ENCODE measurements at regions not wholly inside any gene's neighbourhood (a gene's known extent, or its start where the extent isn't known, plus 50 kb on each side); places are given as distances from the start of the nearest gene placed in this dataset.

DNA sequence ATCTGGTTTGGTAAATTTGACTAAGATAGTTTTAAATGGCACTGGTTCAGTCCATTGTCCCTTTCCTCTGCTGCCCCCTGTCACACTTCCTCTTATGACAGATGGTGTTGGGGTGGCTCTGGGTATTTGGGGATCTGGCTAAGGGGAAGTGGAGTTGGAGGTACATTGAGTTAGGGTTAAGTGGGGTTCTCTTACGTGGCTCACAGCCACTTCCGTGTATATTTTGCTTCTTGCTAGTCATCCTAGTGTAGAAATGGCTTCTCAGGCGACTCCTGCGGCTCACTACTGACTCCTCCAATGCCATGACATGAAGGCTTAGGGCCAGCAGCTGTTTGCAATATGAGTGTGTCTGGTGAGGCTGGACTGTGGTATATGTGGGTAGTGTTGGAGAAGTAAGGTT is 187.0 kb downstream of the HAUS1 start:
- TF ChIP-seq EP300 (IDR thresholded peaks at IDR 0.05), result no peak
- TF ChIP-seq POLR2A (IDR thresholded peaks at IDR 0.05), result no peak

Data from tibial nerve (tissue), 3 donors.